Ascending aorta (tissue), 2 donors: ENCODE measurements at regions not wholly inside any gene's neighbourhood (a gene's known extent, or its start where the extent isn't known, plus 50 kb on each side); places are given as distances from the start of the nearest gene placed in this dataset.

ENCODE experiments used
- DNase-seq, 2 donors: peaks; one replicate each; pipeline ENCODE4 v3.0.0-alpha.2; 2019; ENCODE audit warnings: low spot score in 2 of 2
- H3K27ac ChIP-seq, 2 donors: fragments of 200-600 bp; sonication (generic); one replicate each; pipeline ENCODE4 v1.5.1; 2016 to 2017; ENCODE audit warnings: mild to moderate bottlenecking in 1 of 2
- H3K27me3 ChIP-seq: fragments of 200-600 bp; sonication (generic); one replicate; pipeline ENCODE4 v1.5.1; 2017
- H3K36me3 ChIP-seq, 2 donors: fragments of 200-600 bp; sonication (generic); one replicate each; pipeline ENCODE4 v1.5.1; 2016
- H3K4me1 ChIP-seq, 2 donors: fragments of 200-600 bp; sonication (generic); one replicate each; pipeline ENCODE4 v1.5.1; 2016 to 2017; ENCODE audit warnings: mild to moderate bottlenecking in 1 of 2
- H3K4me3 ChIP-seq, 2 donors: fragments of 200-600 bp; sonication (generic); one replicate each; pipeline ENCODE4 v1.5.1; 2016 to 2017; ENCODE audit warnings: mild to moderate bottlenecking in 1 of 2
- H3K9me3 ChIP-seq, 2 donors: fragments of 200-600 bp; sonication (generic); one replicate each; pipeline ENCODE4 v1.5.1; 2016
- intact Hi-C: fragments of 100-400 bp; cut with DNase I; formaldehyde crosslinking; loops from one replicate; pipeline ENCODE4 v1.15.1; 2023
- TF ChIP-seq, protein P1 (sequence below), 3 experiments: fragments of 200-600 bp in 2 of 3; fragments of 450-650 bp in 1 of 3; sonication (generic) in 2 of 3; IDR thresholded peaks; one replicate each; pipeline ENCODE4 v1.5.1; 2016 to 2019; ENCODE audit warnings: antibody characterized with exemption in 3 of 3, mild to moderate bottlenecking in 1 of 3, moderate library complexity in 1 of 3

DNA sequence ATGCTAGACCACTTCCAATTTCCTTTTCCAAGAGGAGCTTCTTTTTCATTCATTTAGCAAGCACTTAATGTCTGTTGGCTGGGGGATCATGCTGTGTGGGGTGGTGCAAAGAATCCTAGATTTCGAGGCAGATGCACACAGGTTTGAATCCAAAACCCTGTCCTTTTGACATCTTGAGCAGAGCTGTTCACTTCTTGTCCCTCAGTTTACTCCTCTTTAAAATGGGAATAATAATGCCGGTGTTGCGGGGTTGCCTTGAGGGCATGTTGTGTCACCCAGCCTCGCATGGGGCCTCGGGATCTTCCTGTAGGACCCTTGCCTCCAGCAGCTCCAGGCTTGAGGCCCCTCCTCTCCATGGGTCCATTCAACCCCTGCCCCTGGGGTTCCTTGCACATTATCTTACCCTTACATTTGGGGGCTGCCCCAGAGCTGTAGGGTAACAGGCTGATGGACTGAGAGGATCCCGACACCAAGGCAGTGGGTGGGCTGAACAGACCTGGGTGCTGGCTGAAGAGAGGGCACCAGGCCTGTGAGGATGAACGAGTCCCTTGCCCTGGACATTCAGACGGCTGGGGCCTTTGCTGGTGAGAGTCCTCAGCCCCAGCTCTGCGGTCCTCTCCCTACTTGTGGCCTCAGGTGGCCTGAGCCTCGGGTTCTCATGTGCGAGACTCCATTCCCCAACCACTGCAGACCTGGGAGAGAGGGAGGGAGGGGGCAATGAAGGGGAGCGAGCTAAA is 145.8 kb downstream of the BARX1 start:
- TF ChIP-seq, protein P1, sequence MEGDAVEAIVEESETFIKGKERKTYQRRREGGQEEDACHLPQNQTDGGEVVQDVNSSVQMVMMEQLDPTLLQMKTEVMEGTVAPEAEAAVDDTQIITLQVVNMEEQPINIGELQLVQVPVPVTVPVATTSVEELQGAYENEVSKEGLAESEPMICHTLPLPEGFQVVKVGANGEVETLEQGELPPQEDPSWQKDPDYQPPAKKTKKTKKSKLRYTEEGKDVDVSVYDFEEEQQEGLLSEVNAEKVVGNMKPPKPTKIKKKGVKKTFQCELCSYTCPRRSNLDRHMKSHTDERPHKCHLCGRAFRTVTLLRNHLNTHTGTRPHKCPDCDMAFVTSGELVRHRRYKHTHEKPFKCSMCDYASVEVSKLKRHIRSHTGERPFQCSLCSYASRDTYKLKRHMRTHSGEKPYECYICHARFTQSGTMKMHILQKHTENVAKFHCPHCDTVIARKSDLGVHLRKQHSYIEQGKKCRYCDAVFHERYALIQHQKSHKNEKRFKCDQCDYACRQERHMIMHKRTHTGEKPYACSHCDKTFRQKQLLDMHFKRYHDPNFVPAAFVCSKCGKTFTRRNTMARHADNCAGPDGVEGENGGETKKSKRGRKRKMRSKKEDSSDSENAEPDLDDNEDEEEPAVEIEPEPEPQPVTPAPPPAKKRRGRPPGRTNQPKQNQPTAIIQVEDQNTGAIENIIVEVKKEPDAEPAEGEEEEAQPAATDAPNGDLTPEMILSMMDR (IDR thresholded peaks at IDR 0.05): no peak
- DNase-seq: peak in 1 of 2 donors; percentile 57
- Histone ChIP-seq H3K4me3 (no peak overlapping the region), H3K27me3 (no peaks in the 10 kb centered on the region), H3K9me3 (no peaks in the 10 kb centered on the region), H3K27ac (no peak overlapping the region), H3K4me1 (no peaks in the 10 kb centered on the region), H3K36me3 (no peaks in the 10 kb centered on the region)
- intact Hi-C loops: no loop called here

DNA sequence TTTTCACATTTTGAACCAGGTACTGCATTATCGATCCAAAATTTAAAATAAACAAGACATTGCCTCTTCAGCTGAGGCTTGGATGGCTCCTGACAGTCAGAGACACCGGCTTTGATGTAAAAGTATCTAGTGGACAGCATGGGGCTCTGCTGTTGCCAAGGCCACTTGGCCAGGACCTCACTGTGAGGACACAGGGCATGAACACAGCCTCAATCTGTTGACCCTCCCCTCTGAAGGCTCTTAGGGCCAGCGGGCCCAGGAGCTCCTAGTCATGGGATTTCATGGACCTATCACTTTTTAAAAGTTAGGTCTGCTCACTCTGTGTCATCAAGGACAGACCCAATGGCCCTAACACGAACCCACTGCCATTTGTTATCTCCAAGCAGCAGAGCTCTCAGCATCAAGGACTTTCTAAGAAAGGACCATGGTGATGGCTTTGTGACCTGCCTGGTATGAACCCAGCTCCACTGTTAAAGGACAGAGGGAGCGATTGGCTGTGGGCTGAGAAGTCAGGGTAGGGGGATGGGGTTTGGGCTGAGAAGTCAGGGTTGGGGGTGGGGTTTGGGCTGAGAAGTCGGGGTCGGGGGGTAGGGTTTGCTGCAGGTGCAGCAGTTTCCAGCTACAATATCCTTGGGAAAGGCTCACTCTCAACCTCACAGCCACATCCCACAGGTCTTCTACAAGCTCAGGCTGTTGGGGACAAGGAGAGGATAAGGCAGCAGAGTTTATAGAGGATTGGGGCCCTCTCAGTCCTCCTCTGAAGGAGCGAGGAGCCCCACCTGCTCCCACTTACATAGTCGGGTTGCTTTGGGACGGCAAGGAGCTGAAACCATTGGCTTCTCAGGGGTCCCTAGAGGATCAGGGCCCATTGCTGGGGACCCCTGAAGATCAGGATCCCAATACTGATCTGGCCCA is 146.8 kb downstream of the BARX1 start:
- DNase-seq: no peak
- H3K27me3 ChIP-seq: no peaks in the 10 kb centered on the region
- no peak overlapping the region for H3K4me3 ChIP-seq
- no peak overlapping the region for H3K27ac ChIP-seq
- H3K36me3 ChIP-seq: no peaks in the 10 kb centered on the region
- no peaks in the 10 kb centered on the region for H3K4me1 ChIP-seq
- intact Hi-C loops: no loop called here
- no peaks in the 10 kb centered on the region for H3K9me3 ChIP-seq
- TF ChIP-seq, protein P1 (IDR thresholded peaks at IDR 0.05): no peak

DNA sequence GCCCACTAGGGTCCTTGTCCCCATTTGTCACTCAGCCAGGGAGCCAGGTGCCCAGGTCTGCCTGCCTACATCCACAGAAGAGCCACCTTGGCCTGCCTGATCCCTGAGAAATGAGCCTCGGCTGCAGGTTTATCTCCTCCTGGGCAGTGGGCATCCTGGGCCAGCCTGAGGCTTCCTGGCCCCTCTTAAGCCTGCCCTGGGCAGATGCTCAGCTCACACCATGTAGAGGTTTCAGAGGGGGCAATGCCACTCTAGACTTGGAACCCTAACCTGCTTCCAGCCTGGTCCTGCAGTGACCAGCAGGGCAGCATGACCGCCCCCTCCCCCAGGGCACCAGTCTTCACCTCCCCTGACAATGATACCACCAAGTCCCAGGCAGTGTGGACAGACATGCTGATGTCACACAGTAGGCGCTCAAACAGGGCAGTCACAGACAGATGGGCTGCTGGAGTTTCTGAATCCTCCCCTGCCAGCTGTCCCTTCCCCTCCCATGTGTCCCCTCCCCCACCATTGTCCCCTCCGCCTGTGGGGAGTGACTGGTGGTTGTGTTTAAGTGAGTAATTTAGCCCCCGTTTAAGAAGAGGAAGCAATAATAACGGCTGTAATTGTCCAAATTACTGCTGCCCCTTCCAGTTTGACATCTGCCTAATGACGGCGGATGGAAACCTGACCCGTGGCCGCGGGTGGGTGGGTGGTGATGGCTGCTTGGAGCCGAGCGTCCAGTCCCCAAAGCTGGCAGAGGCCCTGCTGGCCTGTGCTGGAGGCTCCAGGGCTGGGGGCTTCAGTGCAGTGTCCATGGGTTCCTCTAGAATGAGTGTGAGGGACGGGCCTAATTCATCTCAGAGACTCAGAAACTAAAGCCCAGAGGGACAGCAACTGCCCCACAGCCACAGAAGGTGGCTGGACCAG is 147.7 kb downstream of the BARX1 start:
- H3K27ac ChIP-seq: no peak overlapping the region
- no peaks in the 10 kb centered on the region for H3K36me3 ChIP-seq
- TF ChIP-seq, protein P1 (IDR thresholded peaks at IDR 0.05): no peak
- intact Hi-C loops: no loop called here
- peak in 1 of 2 donors; percentile 53 for DNase-seq
- no peaks in the 10 kb centered on the region for H3K9me3 ChIP-seq
- H3K4me3 ChIP-seq: no peak overlapping the region
- H3K4me1 ChIP-seq: no peaks in the 10 kb centered on the region
- no peaks in the 10 kb centered on the region for H3K27me3 ChIP-seq

DNA sequence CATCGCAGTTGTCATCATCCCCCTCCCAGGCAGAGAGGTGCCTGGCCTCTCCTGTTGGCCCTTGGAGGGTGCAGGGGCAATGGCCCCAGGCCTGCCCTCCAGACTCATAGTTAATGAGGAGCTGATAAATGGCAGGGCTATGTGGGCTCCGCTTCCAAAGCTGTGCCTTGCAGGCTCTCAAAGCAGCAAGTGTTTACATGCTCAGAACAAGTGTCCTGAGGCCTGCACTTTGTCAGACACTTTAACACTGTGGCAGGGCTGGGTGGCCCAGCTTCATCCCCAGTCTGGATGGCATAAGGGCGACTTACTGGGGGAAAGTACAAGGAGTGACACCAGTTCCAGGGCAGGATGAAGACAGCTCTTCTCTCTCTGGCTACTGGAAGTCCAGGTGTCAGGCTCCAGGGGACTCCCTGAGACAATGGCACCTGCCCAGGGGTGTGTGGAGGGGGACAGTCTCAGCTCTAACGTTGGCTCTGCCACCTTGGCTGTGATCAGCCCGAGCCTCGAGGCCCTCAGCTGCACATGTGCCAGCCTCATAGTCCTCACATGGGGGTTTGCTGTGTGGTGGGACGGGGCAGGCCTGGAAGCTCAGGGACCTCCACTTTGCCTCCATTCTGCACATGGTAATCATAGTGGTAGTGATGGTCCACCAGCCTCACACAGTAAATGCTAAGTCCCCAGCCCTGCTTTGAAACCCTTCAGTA is 153.4 kb downstream of the BARX1 start:
- no peaks in the 10 kb centered on the region for H3K9me3 ChIP-seq
- TF ChIP-seq, protein P1 (IDR thresholded peaks at IDR 0.05): no peak
- no peak overlapping the region for H3K27ac ChIP-seq
- intact Hi-C loops: no loop called here
- H3K4me1 ChIP-seq: no peaks in the 10 kb centered on the region
- no peak for DNase-seq
- no peaks in the 10 kb centered on the region for H3K36me3 ChIP-seq
- H3K4me3 ChIP-seq: no peak overlapping the region
- no peaks in the 10 kb centered on the region for H3K27me3 ChIP-seq

DNA sequence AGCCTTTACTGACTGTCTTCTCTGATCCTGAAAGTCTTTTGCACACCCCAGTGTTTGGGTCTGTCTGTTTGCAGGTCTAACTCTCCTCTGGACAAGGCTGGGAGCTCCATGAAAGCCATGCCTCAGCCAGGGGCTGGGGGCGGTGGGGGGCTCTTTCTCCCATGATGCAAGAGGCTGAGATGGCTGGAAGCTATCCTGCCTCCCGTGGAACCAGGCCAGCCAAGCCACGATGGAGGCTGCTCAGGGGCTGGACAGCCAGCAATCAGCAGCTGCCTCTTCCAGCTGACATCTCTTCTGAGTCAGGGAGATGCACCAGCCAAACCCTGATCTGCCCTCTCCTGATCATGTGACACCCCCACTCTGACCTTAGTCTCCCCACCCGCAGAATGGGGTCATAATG is 154.0 kb downstream of the BARX1 start:
- DNase-seq: no peak
- intact Hi-C loops: no loop called here
- Histone ChIP-seq H3K4me1 (no peaks in the 10 kb centered on the region), H3K27ac (no peak overlapping the region), H3K27me3 (no peaks in the 10 kb centered on the region), H3K36me3 (no peaks in the 10 kb centered on the region), H3K9me3 (no peaks in the 10 kb centered on the region), H3K4me3 (no peak overlapping the region)
- TF ChIP-seq, protein P1 (IDR thresholded peaks at IDR 0.05): no peak
